ENCODE measurements at regions not wholly inside any gene's neighbourhood (a gene's known extent, or its start where the extent isn't known, plus 50 kb on each side); places are given as distances from the start of the nearest gene placed in this dataset.
A peak's percentile ranks its signal among the peaks of the same experiment; 100 is the strongest.

DNA sequence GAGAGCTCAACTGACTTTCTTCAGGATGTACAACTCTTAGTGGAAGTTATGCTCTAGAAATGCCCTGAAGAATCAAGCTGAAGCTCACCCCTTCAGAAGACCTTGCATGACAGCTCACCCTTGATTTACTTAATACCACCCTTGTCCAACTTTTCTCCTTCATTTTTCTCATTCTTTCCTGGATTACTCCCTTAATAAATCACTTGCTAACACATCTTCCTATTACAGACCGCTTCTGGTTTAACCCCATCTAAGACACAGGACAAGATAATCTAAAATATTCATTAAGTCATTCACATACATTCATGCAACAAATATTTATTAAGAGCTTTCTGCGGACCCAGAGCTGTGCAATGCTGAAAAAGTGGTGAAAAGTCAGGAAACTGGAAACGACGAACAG, 630.7 kb upstream of the RORB start:
- no peak overlapping the region for H3K4me3 ChIP-seq
- ATAC-seq (no peak), DNase-seq (no peak)
- no peak overlapping the region for H3K27ac ChIP-seq
- no peaks in the 10 kb centered on the region for H3K27me3 ChIP-seq
- intact Hi-C loops (cut with DNase I), result no loop called here
- H3K4me1 ChIP-seq, result no peaks in the 10 kb centered on the region
- H3K9me3 ChIP-seq, result no peaks in the 10 kb centered on the region
- no peak for TF ChIP-seq CTCF (IDR thresholded peaks at IDR 0.05)
- no peaks in the 10 kb centered on the region for H3K36me3 ChIP-seq

DNA sequence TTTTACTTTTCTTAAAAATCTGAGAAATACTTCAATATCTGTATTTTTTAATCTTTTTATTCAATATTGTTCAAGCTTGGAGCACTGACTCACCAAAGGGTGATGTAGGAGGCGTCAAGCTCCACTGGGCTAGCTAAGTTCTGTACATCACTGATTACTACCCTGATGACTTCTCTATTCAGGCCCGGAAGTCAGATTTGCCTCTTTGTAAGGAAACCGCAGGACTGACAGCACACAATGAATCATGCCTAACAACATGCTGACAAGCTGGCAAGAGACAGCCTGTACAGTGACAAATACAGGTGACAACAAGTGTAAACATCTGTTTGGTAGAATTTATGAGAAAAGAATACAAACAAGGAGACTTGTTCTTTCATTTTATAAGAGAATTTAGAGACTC, 627.9 kb upstream of the RORB start:
- peak; percentile 69 for ATAC-seq
- Histone ChIP-seq H3K36me3 (no peaks in the 10 kb centered on the region), H3K27ac (no peak overlapping the region)

GRCh38 chr9:73871636-73872035, 625.5 kb upstream of the RORB start:
- intact Hi-C loops (cut with DNase I), result no loop called here
- TF ChIP-seq CTCF (IDR thresholded peaks at IDR 0.05), result no peak

More for the DNA sequence above, 627.9 kb upstream of the RORB start:
- no peaks in the 10 kb centered on the region for H3K27me3 ChIP-seq
- no peaks in the 10 kb centered on the region for H3K4me1 ChIP-seq
- intact Hi-C loops (cut with DNase I), result no loop called here
- H3K4me3 ChIP-seq, result no peak overlapping the region
- DNase-seq, result no peak
- TF ChIP-seq CTCF (IDR thresholded peaks at IDR 0.05), result no peak
- no peaks in the 10 kb centered on the region for H3K9me3 ChIP-seq

DNA sequence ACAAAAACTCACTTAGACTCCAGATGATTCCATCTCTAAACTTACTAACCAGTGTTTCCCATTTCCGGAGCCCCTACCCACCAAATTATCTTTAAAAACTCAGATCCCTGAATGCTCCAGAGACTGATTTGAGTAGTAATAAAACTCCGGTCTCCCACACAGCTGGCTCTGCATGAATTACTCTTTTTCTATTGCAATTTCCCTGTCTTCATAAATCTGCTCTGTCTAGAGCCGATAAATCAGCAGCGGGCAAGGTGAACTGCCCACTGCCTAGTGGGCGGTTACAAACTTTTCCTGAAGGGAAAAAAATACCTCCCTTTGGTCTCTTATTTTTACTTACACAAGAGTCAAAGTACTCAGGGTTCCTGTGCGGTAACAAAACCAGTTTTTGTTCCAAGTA, 624.4 kb upstream of the RORB start:
- H3K4me3 ChIP-seq, result no peak overlapping the region
- H3K9me3 ChIP-seq, result no peaks in the 10 kb centered on the region
- ATAC-seq, result no peak
- H3K4me1 ChIP-seq, result no peaks in the 10 kb centered on the region
- no peak for TF ChIP-seq CTCF (IDR thresholded peaks at IDR 0.05)
- intact Hi-C loops (cut with DNase I), result no loop called here
- no peaks in the 10 kb centered on the region for H3K36me3 ChIP-seq
- H3K27ac ChIP-seq, result no peak overlapping the region
- no peaks in the 10 kb centered on the region for H3K27me3 ChIP-seq
- no peak for DNase-seq

More at GRCh38 chr9:73871636-73872035, 625.5 kb upstream of the RORB start:
- Histone ChIP-seq H3K27ac (no peak overlapping the region), H3K4me1 (no peaks in the 10 kb centered on the region), H3K9me3 (no peaks in the 10 kb centered on the region), H3K4me3 (no peak overlapping the region), H3K27me3 (no peaks in the 10 kb centered on the region), H3K36me3 (no peaks in the 10 kb centered on the region)
- no peak for DNase-seq
- ATAC-seq, result no peak

DNA sequence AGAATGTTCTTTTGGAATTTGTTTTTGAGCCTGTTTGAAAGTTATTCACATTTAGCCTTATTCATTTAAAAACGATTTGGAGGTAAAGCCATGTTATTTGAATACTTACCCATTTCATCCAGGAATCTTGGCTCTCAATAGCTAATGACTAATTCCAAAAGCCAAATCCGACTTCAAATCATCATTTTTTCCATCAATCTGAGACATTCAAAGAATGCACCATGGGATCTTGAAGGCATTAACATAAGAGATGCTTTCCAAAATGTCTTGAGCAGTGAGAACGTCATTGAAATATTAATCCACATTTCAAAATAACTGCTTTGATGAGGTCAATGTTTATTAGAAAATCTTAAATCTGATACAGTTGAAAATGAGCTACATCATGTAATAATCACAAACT, 617.0 kb upstream of the RORB start:
- TF ChIP-seq CTCF (IDR thresholded peaks at IDR 0.05), result no peak
- ATAC-seq (no peak), DNase-seq (no peak)
- Histone ChIP-seq H3K4me3 (no peak overlapping the region), H3K9me3 (no peaks in the 10 kb centered on the region), H3K36me3 (no peaks in the 10 kb centered on the region), H3K4me1 (no peaks in the 10 kb centered on the region), H3K27ac (no peak overlapping the region), H3K27me3 (no peaks in the 10 kb centered on the region)
- intact Hi-C loops (cut with DNase I), result no loop called here

DNA sequence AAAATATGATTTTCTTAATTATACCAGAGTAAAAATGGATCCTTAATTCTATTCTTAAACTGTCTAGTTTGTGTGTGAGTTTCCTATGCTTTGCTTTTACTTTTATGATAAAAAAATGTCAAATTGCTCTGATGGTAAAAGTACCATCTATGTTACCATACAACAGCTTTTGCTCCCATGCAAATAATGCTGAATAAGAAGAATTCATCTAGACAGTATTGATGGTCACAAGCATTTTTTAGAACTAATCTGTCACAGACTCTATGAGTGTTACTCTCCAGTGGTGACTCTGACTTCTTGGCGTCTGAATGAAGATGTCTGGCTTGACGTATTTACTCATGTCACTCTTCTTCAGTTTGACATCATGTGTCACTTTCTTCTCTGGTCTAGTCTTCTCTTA, 608.1 kb upstream of the RORB start:
- H3K4me3 ChIP-seq, result no peak overlapping the region
- DNase-seq, result no peak
- ATAC-seq, result no peak
- TF ChIP-seq CTCF (IDR thresholded peaks at IDR 0.05), result no peak
- H3K9me3 ChIP-seq, result no peaks in the 10 kb centered on the region
- H3K27me3 ChIP-seq, result no peaks in the 10 kb centered on the region
- H3K27ac ChIP-seq, result no peak overlapping the region
- H3K36me3 ChIP-seq, result no peaks in the 10 kb centered on the region
- intact Hi-C loops (cut with DNase I), result no loop called here
- no peaks in the 10 kb centered on the region for H3K4me1 ChIP-seq
